Pancreas (tissue), 10 donors: ENCODE measurements at regions not wholly inside any gene's neighbourhood (a gene's known extent, or its start where the extent isn't known, plus 50 kb on each side); places are given as distances from the start of the nearest gene placed in this dataset.

Source experiments
- ATAC-seq, 4 donors: fragments of 200-7000 bp; cut with Tn5 transposase; one replicate each; pipeline versions ENCODE4 v1.8.0 to v1.9.1; 2020; ENCODE audit warnings: mild to moderate bottlenecking in 4 of 4, moderate library complexity in 4 of 4
- DNase-seq, 6 donors: peaks; one replicate each; pipeline ENCODE4 v3.0.0-alpha.2; 2020
- FAIRE-seq: peaks from 2 replicates; lab custom pipeline; 2012; peaks lifted over from hg19 to GRCh38; lab: Jason Lieb, UNC
- H3K27ac ChIP-seq, 4 donors: fragments of 200-600 bp; sonication (generic); 1 replicate in 3 of 4; 2 replicates in 1 of 4; pipeline versions ENCODE4 v1.5.0 to v1.8.0; 2020
- H3K27me3 ChIP-seq, 4 donors: fragments of 200-600 bp; one replicate each; pipeline ENCODE4 v1.8.0; 2021
- H3K36me3 ChIP-seq, 3 donors: fragments of 200-600 bp; sonication (generic) in 1 of 3; one replicate each; pipeline versions ENCODE4 v1.5.0 to v1.8.0; 2020 to 2021
- H3K4me1 ChIP-seq, 3 donors: fragments of 200-600 bp; one replicate each; pipeline ENCODE4 v1.8.0; 2021
- H3K4me3 ChIP-seq, 4 donors: fragments of 200-600 bp; sonication (generic) in 2 of 4; one replicate each; pipeline versions ENCODE4 v1.5.0 to v1.8.0; 2020 to 2021
- H3K9me3 ChIP-seq, 4 donors: fragments of 200-600 bp; one replicate each; pipeline ENCODE4 v1.8.0; 2021
- CTCF ChIP-seq, 4 donors: fragments of 200-600 bp; sonication (generic) in 3 of 4; IDR thresholded peaks; one replicate each; pipeline versions ENCODE4 v1.5.0 to v1.8.0; 2021; ENCODE audit warnings: antibody characterized with exemption in 4 of 4
- WGBS, 2 donors: extraction: QIAGEN DNeasy Blood & Tissue Kit; methylation state at CpG; one replicate each; pipeline ENCODE4 v1.1.7; 2013; 5-methylcytosine and 5-hydroxymethylcytosine counted together
- intact Hi-C, 3 donors: fragments of 100-400 bp; cut with DNase I; formaldehyde crosslinking; loops; one replicate each; pipeline versions ENCODE4 v1.11.1 to v1.14.2; 2022
- donor health status: healthy with polysubstance abuse.
- donor health status: DM: no; HTN: no; CAD: no; lungs with moderate emphysema.
- donor health status: DM: no; HTN: no; CAD: no.
- donor health status: control.
- donor health status: control.
- donor health status: Bipolar disorder and iron deficiency.
- donor health status: DM: yes; HTN: yes; CAD: no.
- donor health status: DM: no; HTN: no; CAD: no.
- donor health status: DM: no; HTN: no; CAD: no.
- donor health status: DM: yes; HTN: yes; CAD: no.

GRCh38 chr3:159787794-159788205, 200.8 kb upstream of the IL12A start:
- FAIRE-seq, result no peak

GRCh38 chr3:159788291-159788690, 200.3 kb upstream of the IL12A start:
- no peaks in the 10 kb centered on the region for H3K4me1 ChIP-seq
- intact Hi-C loops, result no loop called here
- H3K27ac ChIP-seq, result no peak overlapping the region
- no peak for FAIRE-seq
- no peak overlapping the region for H3K4me3 ChIP-seq
- H3K36me3 ChIP-seq, result no peaks in the 10 kb centered on the region
- H3K9me3 ChIP-seq, result no peaks in the 10 kb centered on the region
- no peak for DNase-seq
- WGBS, 2 donors, result 80 to 81% methylated on average over 3 of the region's 3 CpGs
- no peak for TF ChIP-seq CTCF (IDR thresholded peaks at IDR 0.05)
- H3K27me3 ChIP-seq, result peaks cover 0 to 8% (median 0%) of the 10 kb centered on the region in 4 donors
- no peak for ATAC-seq

More at GRCh38 chr3:159787794-159788205, 200.8 kb upstream of the IL12A start:
- Histone ChIP-seq H3K4me1 (no peaks in the 10 kb centered on the region), H3K27me3 (peaks cover 0 to 8% (median under 1%) of the 10 kb centered on the region in 4 donors), H3K27ac (no peak overlapping the region), H3K36me3 (no peaks in the 10 kb centered on the region), H3K9me3 (no peaks in the 10 kb centered on the region), H3K4me3 (no peak overlapping the region)
- intact Hi-C loops, result no loop called here
- WGBS, 2 donors, result 56 to 58% methylated on average over 5 of the region's 5 CpGs
- ATAC-seq (no peak), DNase-seq (no peak)
- TF ChIP-seq CTCF (IDR thresholded peaks at IDR 0.05), result no peak

GRCh38 chr3:159789017-159789416, 199.6 kb upstream of the IL12A start:
- no peaks in the 10 kb centered on the region for H3K9me3 ChIP-seq
- WGBS, 2 donors, result 58 to 76% methylated on average over 4 of the region's 4 CpGs
- no peak for FAIRE-seq
- TF ChIP-seq CTCF (IDR thresholded peaks at IDR 0.05), result no peak
- H3K4me1 ChIP-seq, result no peaks in the 10 kb centered on the region
- ATAC-seq, result peak in 1 of 4 donors; percentile 18
- no peak for DNase-seq
- no peak overlapping the region for H3K4me3 ChIP-seq
- H3K36me3 ChIP-seq, result no peaks in the 10 kb centered on the region
- H3K27me3 ChIP-seq, result peaks cover 0 to 8% (median 0%) of the 10 kb centered on the region in 4 donors
- H3K27ac ChIP-seq, result no peak overlapping the region
- intact Hi-C loops, result no loop called here

- 78 to 86% methylated on average over 10 of the region's 10 CpGs for WGBS, 2 donors
- H3K4me3 ChIP-seq, result no peak overlapping the region
- no peaks in the 10 kb centered on the region for H3K4me1 ChIP-seq
- ATAC-seq (no peak), FAIRE-seq (no peak), DNase-seq (no peak)
- H3K36me3 ChIP-seq, result no peaks in the 10 kb centered on the region
- intact Hi-C loops, result no loop called here
- no peak for TF ChIP-seq CTCF (IDR thresholded peaks at IDR 0.05)
- H3K27ac ChIP-seq, result no peak overlapping the region
- no peaks in the 10 kb centered on the region for H3K9me3 ChIP-seq
- peaks cover 0 to 8% (median 0%) of the 10 kb centered on the region in 4 donors for H3K27me3 ChIP-seq
These were observed 198.6 kb upstream of the IL12A start for GRCh38 chr3:159789742-159790635.

- H3K4me3 ChIP-seq, result no peak overlapping the region
- no peaks in the 10 kb centered on the region for H3K4me1 ChIP-seq
- H3K27ac ChIP-seq, result no peak overlapping the region
- ATAC-seq (no peak), DNase-seq (no peak), FAIRE-seq (no peak)
- no peak for TF ChIP-seq CTCF (IDR thresholded peaks at IDR 0.05)
- no peaks in the 10 kb centered on the region for H3K36me3 ChIP-seq
- no peaks in the 10 kb centered on the region for H3K27me3 ChIP-seq
- no peaks in the 10 kb centered on the region for H3K9me3 ChIP-seq
- intact Hi-C loops, result no loop called here
- WGBS, 2 donors, result 73 to 85% methylated on average over 4 of the region's 4 CpGs
These were observed 197.3 kb upstream of the IL12A start for GRCh38 chr3:159791336-159791735.
